ENCODE measurements at regions not wholly inside any gene's neighbourhood (a gene's known extent, or its start where the extent isn't known, plus 50 kb on each side); places are given as distances from the start of the nearest gene placed in this dataset.

- in situ Hi-C loops (cut with MboI; ENCODE audit: low pct_unique_long_range_greater_than_20kb in 2 of 9, low sequenced_read_pairs in 9 of 9, unreplicated experiment in 9 of 9), result no loop called here
- no peak overlapping the region for H3K4me3 ChIP-seq
- peaks cover 6 to 17% of the 10 kb centered on the region in 2 donors for H3K4me1 ChIP-seq (replicated peaks in 1 of 2)
- WGBS, 10 experiments, result 0 to 100% (median 46%) methylated on average over 1 to 2 of the region's 2 CpGs; no CpG with 5 or more reads in 2 of the 10 experiments
- no peak overlapping the region for H3K27ac ChIP-seq
- ATAC-seq (replicated peaks in 6 of 8), result no peak
Observed at GRCh38 chr7:68148440-68148839, 1151.8 kb downstream of the TYW1 start.

- in situ Hi-C loops (cut with MboI; ENCODE audit: low pct_unique_long_range_greater_than_20kb in 2 of 9, low sequenced_read_pairs in 9 of 9, unreplicated experiment in 9 of 9), result no loop called here
- H3K4me3 ChIP-seq, result no peak overlapping the region
- 0 to 75% (median 36%) methylated on average over 1 to 2 of the region's 2 CpGs; no CpG with 5 or more reads in 2 of the 10 experiments for WGBS, 10 experiments
Observed at GRCh38 chr7:68152205-68152604, 1155.6 kb downstream of the TYW1 start.

GRCh38 chr7:68155676-68156075, 1159.0 kb downstream of the TYW1 start:
- no peak for ATAC-seq (replicated peaks in 6 of 8)
- in situ Hi-C loops (cut with MboI; ENCODE audit: low pct_unique_long_range_greater_than_20kb in 2 of 9, low sequenced_read_pairs in 9 of 9, unreplicated experiment in 9 of 9), result no loop called here
- 14 to 100% (median 83%) methylated on average over 1 to 2 of the region's 2 CpGs; no CpG with 5 or more reads in 2 of the 10 experiments for WGBS, 10 experiments
- no peak overlapping the region for H3K4me3 ChIP-seq
- H3K4me1 ChIP-seq (replicated peaks in 1 of 2), result no peaks in the 10 kb centered on the region
- H3K27ac ChIP-seq, result no peak overlapping the region

More at GRCh38 chr7:68152205-68152604, 1155.6 kb downstream of the TYW1 start:
- H3K4me1 ChIP-seq (replicated peaks in 1 of 2), result peaks cover 6 to 10% of the 10 kb centered on the region in 2 donors
- no peak for ATAC-seq (replicated peaks in 6 of 8)
- H3K27ac ChIP-seq, result no peak overlapping the region

GRCh38 chr7:68158686-68159295, 1162.2 kb downstream of the TYW1 start:
- 0 to 83% (median 45%) methylated on average over 1 to 2 of the region's 2 CpGs for WGBS, 10 experiments
- ATAC-seq (replicated peaks in 6 of 8), result no peak

GRCh38 chr7:68162712-68163111, 1166.1 kb downstream of the TYW1 start:
- peaks cover 0 to 9% of the 10 kb centered on the region in 2 donors for H3K4me1 ChIP-seq (replicated peaks in 1 of 2)
- in situ Hi-C loops (cut with MboI; ENCODE audit: low pct_unique_long_range_greater_than_20kb in 2 of 9, low sequenced_read_pairs in 9 of 9, unreplicated experiment in 9 of 9), result no loop called here
- H3K4me3 ChIP-seq, result no peak overlapping the region
- no peak for ATAC-seq (replicated peaks in 6 of 8)
- WGBS, 10 experiments, result 47 to 100% (median 96%) methylated on average over 2 to 5 of the region's 8 CpGs; no CpG with 5 or more reads in 6 of the 10 experiments
- H3K27ac ChIP-seq, result no peak overlapping the region

More at GRCh38 chr7:68158686-68159295, 1162.2 kb downstream of the TYW1 start:
- Histone ChIP-seq H3K4me3 (no peak overlapping the region), H3K27ac (no peak overlapping the region), H3K4me1 (replicated peaks in 1 of 2) (no peaks in the 10 kb centered on the region)
- in situ Hi-C loops (cut with MboI; ENCODE audit: low pct_unique_long_range_greater_than_20kb in 2 of 9, low sequenced_read_pairs in 9 of 9, unreplicated experiment in 9 of 9), result no loop called here

- Histone ChIP-seq H3K4me3 (no peak overlapping the region), H3K27ac (no peak overlapping the region), H3K4me1 (replicated peaks in 1 of 2) (peaks cover 0 to 9% of the 10 kb centered on the region in 2 donors)
- in situ Hi-C loops (cut with MboI; ENCODE audit: low pct_unique_long_range_greater_than_20kb in 2 of 9, low sequenced_read_pairs in 9 of 9, unreplicated experiment in 9 of 9), result no loop called here
- WGBS, 10 experiments, result 9 to 38% (median 22%) methylated on average over 3 of the region's 3 CpGs
- ATAC-seq (replicated peaks in 6 of 8), result peak in 4 of 8 experiments; percentile 58 to 80 (median 72)
Observed at GRCh38 chr7:68166525-68166924, 1169.9 kb downstream of the TYW1 start.

GRCh38 chr7:68173513-68173912, 1176.9 kb downstream of the TYW1 start:
- H3K27ac ChIP-seq, result no peak overlapping the region
- peak in 4 of 8 experiments; percentile 46 to 78 (median 66) for ATAC-seq (replicated peaks in 6 of 8)
- no peak overlapping the region for H3K4me3 ChIP-seq
- 14 to 65% (median 59%) methylated on average over 1 to 7 of the region's 7 CpGs; no CpG with 5 or more reads in 2 of the 10 experiments for WGBS, 10 experiments
- in situ Hi-C loops (cut with MboI; ENCODE audit: low pct_unique_long_range_greater_than_20kb in 2 of 9, low sequenced_read_pairs in 9 of 9, unreplicated experiment in 9 of 9), result no loop called here
- H3K4me1 ChIP-seq (replicated peaks in 1 of 2), result peaks cover 2 to 8% of the 10 kb centered on the region in 2 donors

GRCh38 chr7:68176974-68177373, 1180.3 kb downstream of the TYW1 start:
- H3K4me1 ChIP-seq (replicated peaks in 1 of 2), result peaks cover 2 to 8% of the 10 kb centered on the region in 2 donors
- in situ Hi-C loops (cut with MboI; ENCODE audit: low pct_unique_long_range_greater_than_20kb in 2 of 9, low sequenced_read_pairs in 9 of 9, unreplicated experiment in 9 of 9), result no loop called here
- H3K27ac ChIP-seq, result no peak overlapping the region
- WGBS, 10 experiments, result 0 to 83% (median 24%) methylated on average over 1 to 9 of the region's 9 CpGs; no CpG with 5 or more reads in 2 of the 10 experiments
- peak in 6 of 8 experiments; percentile 38 to 93 (median 82) for ATAC-seq (replicated peaks in 6 of 8)
- H3K4me3 ChIP-seq, result no peak overlapping the region

GRCh38 chr7:68180761-68181160, 1184.1 kb downstream of the TYW1 start:
- Histone ChIP-seq H3K27ac (no peak overlapping the region), H3K4me1 (replicated peaks in 1 of 2) (peaks cover 2 to 4% of the 10 kb centered on the region in 2 donors), H3K4me3 (no peak overlapping the region)
- in situ Hi-C loops (cut with MboI; ENCODE audit: low pct_unique_long_range_greater_than_20kb in 2 of 9, low sequenced_read_pairs in 9 of 9, unreplicated experiment in 9 of 9), result no loop called here
- 0 to 92% (median 80%) methylated on average over 1 to 5 of the region's 5 CpGs; no CpG with 5 or more reads in 1 of the 10 experiments for WGBS, 10 experiments
- ATAC-seq (replicated peaks in 6 of 8), result no peak

- H3K27ac ChIP-seq, result no peak overlapping the region
- in situ Hi-C loops (cut with MboI; ENCODE audit: low pct_unique_long_range_greater_than_20kb in 2 of 9, low sequenced_read_pairs in 9 of 9, unreplicated experiment in 9 of 9), result no loop called here
- peak in 4 of 8 experiments; percentile 47 to 80 (median 67) for ATAC-seq (replicated peaks in 6 of 8)
- peaks cover 6 to 9% of the 10 kb centered on the region in 2 donors for H3K4me1 ChIP-seq (replicated peaks in 1 of 2)
- 0 to 100% (median 80%) methylated on average over 1 to 5 of the region's 6 CpGs; no CpG with 5 or more reads in 1 of the 10 experiments for WGBS, 10 experiments
- H3K4me3 ChIP-seq, result no peak overlapping the region
Observed at GRCh38 chr7:68183176-68183575, 1186.5 kb downstream of the TYW1 start.

GRCh38 chr7:68185631-68186456, 1189.2 kb downstream of the TYW1 start:
- H3K4me3 ChIP-seq, result no peak overlapping the region
- H3K27ac ChIP-seq, result peak overlapping the region in 1 of 2 donors; percentile 38
- WGBS, 10 experiments, result 4 to 100% (median 58%) methylated on average over 1 to 10 of the region's 16 CpGs; no CpG with 5 or more reads in 1 of the 10 experiments
- ATAC-seq (replicated peaks in 6 of 8), result peak in 4 of 8 experiments; percentile 63 to 83 (median 78)
- H3K4me1 ChIP-seq (replicated peaks in 1 of 2), result peaks cover 6 to 9% of the 10 kb centered on the region in 2 donors
- in situ Hi-C loops (cut with MboI; ENCODE audit: low pct_unique_long_range_greater_than_20kb in 2 of 9, low sequenced_read_pairs in 9 of 9, unreplicated experiment in 9 of 9), result no loop called here

- in situ Hi-C loops (cut with MboI; ENCODE audit: low pct_unique_long_range_greater_than_20kb in 2 of 9, low sequenced_read_pairs in 9 of 9, unreplicated experiment in 9 of 9), result no loop called here
- 0 to 88% (median 40%) methylated on average over 1 to 6 of the region's 7 CpGs; no CpG with 5 or more reads in 5 of the 10 experiments for WGBS, 10 experiments
- ATAC-seq (replicated peaks in 6 of 8), result no peak
Observed at GRCh38 chr7:68187532-68187931, 1190.9 kb downstream of the TYW1 start.

GRCh38 chr7:68192941-68193340, 1196.3 kb downstream of the TYW1 start:
- in situ Hi-C loops (cut with MboI; ENCODE audit: low pct_unique_long_range_greater_than_20kb in 2 of 9, low sequenced_read_pairs in 9 of 9, unreplicated experiment in 9 of 9), result no loop called here
- Histone ChIP-seq H3K27ac (no peak overlapping the region), H3K4me3 (no peak overlapping the region), H3K4me1 (replicated peaks in 1 of 2) (no peaks in the 10 kb centered on the region)
- no peak for ATAC-seq (replicated peaks in 6 of 8)
- WGBS, 10 experiments, result 0 to 83% (median 74%) methylated on average over 1 to 5 of the region's 5 CpGs

More at GRCh38 chr7:68187532-68187931, 1190.9 kb downstream of the TYW1 start:
- Histone ChIP-seq H3K27ac (no peak overlapping the region), H3K4me1 (replicated peaks in 1 of 2) (peaks cover 6 to 9% of the 10 kb centered on the region in 2 donors), H3K4me3 (no peak overlapping the region)

Data from motor neuron (in vitro differentiated cells).